HG03354 (cell line): ENCODE measurements at regions not wholly inside any gene's neighbourhood (a gene's known extent, or its start where the extent isn't known, plus 50 kb on each side); places are given as distances from the start of the nearest gene placed in this dataset.

Source experiments
- ATAC-seq: cut with Tn5 transposase; IDR thresholded peaks from one replicate; pipeline ENCODE4 v1.9.1; 2021; ENCODE audit warnings: mild to moderate bottlenecking; ENCODE audit not compliant: unreplicated experiment, poor library complexity, severe bottlenecking

DNA sequence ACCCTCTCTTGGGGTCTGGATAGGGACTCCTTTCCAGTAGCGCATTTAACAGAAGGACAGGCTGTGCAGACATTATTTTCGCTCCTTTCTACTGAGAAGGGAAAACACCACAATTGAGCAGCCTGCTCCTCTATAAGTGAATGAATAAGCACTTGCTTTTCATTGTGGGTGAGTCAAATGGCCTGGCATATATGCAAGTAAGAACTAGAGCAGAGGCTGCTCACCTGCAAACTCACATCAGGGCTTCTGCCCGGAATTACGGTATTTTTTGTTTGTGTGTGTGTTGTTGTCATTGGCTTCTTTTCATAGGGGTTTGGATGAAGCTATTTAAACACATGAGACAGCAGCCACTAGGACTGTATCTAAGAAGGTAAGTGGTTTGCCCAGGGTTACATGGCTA lies 200.1 kb upstream of the CAMK1G start:
- ATAC-seq: no peak

- ATAC-seq: no peak
Measured at GRCh38 chr1:209383907-209384709, 199.4 kb upstream of the CAMK1G start.

DNA sequence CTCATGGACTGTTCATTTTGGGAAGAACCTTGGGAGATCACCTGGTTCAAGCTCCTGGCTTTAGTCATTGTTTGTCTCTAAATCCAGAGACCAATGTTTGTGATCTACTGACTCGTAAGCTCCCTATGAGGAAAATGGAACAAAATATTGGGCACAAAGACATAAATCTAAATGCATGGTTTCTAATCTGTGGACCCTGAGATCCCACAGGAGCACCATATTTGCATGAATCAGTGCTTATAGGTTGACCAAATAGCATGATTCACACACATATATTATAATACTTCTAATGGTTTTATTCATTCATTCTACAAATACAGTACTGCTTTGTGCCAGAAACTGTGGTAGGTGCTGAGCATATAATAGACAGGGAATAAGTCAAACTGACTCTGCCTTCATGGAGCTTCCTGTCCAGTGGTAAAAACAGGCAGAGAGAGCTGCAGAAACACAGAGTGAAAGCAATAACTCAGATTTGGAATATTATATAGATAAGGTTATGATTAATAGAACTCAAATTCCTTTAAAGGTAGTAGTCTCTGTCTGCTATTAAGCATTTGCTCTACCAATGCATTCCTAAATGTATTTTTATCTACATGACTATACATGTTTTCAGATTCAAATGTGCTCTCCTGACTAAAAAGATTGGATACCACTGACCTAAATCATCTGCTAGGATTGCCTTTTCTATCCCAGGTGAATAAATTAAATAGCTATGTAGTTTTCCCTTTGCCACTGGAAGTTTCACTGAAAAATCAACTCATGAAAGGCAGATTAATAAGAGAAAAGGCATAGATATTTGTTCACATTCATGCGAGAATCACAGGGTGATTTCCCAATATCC lies 198.6 kb upstream of the CAMK1G start:
- no peak for ATAC-seq

- no peak for ATAC-seq
Measured at GRCh38 chr1:209386156-209386555, 197.4 kb upstream of the CAMK1G start.

DNA sequence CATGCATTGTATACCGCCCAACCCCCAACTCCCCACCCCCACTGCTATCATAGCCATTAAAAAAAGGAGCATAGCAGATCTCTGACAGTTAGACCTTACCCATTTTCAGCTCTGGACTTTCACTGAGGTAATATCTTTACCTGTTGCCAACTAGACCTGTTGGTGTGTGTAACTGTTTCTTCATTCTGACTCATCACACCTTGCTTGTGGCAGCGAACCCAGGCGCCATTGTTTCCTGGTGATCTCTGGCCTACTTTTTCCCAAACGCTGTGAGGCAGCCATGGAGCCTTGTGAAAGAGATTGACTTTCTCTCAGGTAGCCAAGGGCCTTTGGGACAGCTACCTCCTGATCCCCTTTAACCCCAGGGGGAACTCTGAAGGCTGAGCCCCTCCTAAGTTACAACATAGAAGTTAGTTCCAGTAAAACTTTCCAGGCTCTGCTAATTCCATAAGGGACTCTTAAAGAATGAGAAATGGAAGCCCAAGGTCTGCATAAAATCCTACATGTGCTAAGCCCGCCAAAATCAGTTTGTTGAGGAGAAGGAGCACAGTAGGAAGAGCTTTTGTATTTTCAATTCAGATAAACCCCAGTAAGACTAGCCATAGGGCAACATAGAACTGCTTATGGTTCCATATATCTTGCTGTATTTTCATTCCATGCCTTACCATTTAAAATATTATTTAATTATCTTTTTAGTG lies 196.1 kb upstream of the CAMK1G start:
- no peak for ATAC-seq

- no peak for ATAC-seq
Measured at GRCh38 chr1:209387969-209388329, 195.6 kb upstream of the CAMK1G start.

DNA sequence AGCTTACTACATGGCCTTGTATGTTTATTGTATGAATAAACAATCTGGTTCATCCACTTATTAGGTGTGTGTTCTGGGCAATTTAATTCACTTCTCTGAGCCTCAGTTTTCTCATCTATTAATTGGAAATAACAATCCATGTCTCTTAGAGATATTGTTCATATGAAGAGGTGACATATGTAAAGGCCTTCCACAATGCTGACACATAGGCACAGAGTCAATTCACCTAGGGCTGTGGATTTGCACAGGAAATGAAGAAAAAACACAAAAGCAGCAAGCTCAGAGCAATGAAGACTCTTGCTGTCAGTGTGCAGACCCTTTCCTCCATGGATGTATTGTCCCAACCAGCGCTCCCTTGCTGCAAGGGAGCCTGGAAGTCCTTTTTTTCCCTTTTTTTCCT lies 195.2 kb upstream of the CAMK1G start:
- no peak for ATAC-seq

DNA sequence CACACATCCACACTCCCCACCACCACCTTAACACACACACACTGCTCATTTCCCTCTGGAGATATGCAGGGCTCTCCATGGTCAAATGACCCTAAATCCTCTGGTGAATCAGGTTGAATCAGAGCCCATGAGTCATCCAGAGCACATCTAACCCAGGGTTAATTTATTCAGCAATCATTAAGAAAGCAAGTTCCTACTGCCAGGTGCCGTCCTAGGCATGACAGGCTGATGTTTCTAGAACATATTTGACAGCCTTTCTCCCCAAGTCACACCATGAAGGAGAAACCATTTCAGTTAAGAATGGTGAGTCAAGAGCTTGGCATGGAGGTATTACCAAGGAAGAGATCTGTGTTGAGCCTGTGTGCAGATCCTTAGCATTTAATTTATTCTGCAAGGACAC lies 194.3 kb upstream of the CAMK1G start:
- ATAC-seq: no peak

- ATAC-seq: no peak
Measured at GRCh38 chr1:209389975-209390374, 193.5 kb upstream of the CAMK1G start.

GRCh38 chr1:209390764-209391163 lies 192.8 kb upstream of the CAMK1G start:
- ATAC-seq: no peak

DNA sequence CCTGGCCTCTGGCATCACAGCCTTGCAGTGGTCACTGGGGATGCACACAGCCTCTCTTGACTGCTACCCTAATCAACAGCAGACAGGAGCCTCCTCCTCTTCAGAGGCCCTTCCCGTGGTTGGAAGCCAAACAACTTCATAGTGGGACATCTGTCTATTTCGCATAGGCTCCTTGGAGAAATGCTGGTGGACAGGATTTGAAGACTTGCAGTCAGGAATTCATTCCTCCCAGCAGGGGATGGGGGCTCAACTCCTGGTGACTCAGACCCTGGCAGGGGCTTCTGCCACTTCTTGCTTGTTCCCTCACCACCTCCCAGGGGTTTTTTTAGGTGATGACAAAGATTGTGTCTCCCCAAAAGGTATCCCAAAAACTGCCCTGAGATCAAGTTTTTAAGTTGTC lies 191.7 kb upstream of the CAMK1G start:
- ATAC-seq: no peak

DNA sequence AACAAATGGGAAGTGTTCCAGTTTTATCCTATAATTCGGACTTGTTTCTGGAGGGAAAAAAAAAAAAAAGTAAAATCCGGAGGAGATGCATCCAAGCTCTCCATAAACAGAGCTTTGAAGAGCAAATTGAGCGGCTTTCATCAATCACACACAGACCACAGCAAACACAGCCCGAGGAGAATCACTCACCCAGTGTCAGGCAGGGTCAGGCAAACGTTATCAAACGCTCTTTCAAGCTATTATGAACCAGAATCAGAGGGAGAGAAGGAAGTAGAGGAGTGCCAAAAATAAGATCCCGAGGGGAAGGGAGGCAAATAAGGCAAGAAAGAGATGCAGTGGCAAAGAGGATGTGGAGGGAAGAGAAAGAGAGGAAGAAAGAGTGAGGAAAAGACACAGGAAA lies 188.3 kb upstream of the CAMK1G start:
- ATAC-seq: no peak

- ATAC-seq: no peak
Measured at GRCh38 chr1:209397371-209397770, 186.1 kb upstream of the CAMK1G start.

- no peak for ATAC-seq
Measured at GRCh38 chr1:209397910-209398309, 185.6 kb upstream of the CAMK1G start.

DNA sequence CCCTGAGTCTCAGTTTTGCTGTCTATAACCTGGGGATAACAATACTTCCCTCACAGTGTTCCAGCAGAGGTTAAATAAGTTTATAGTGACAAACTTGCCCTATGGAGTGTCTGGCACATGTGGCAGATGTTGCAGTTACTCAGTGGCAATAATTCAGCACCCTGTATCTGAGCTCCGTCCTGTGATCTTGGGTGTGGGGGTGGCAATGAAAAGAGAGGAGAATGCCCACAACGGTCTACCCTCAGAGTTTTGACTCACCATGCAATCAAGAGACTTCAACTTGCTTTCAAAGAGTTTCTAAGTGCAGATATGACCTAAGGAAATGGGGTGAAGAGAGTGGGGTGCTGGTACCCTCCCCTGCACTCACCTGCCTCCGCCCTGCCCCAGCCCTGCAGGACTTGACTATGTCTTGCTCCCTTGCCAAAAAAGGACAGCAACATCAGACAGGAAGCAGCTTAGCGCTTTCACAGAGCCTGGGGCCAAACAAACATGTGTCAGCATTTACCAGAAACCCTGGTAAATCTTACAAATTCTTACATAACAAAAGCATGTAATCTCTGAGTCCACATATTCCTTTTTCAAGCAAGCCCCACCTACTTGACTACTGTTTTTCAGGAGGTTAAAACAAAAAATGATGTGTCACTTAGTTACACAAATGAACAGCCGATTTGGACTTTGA lies 185.1 kb upstream of the CAMK1G start:
- no peak for ATAC-seq

GRCh38 chr1:209399800-209400199 lies 183.7 kb upstream of the CAMK1G start:
- ATAC-seq: no peak

DNA sequence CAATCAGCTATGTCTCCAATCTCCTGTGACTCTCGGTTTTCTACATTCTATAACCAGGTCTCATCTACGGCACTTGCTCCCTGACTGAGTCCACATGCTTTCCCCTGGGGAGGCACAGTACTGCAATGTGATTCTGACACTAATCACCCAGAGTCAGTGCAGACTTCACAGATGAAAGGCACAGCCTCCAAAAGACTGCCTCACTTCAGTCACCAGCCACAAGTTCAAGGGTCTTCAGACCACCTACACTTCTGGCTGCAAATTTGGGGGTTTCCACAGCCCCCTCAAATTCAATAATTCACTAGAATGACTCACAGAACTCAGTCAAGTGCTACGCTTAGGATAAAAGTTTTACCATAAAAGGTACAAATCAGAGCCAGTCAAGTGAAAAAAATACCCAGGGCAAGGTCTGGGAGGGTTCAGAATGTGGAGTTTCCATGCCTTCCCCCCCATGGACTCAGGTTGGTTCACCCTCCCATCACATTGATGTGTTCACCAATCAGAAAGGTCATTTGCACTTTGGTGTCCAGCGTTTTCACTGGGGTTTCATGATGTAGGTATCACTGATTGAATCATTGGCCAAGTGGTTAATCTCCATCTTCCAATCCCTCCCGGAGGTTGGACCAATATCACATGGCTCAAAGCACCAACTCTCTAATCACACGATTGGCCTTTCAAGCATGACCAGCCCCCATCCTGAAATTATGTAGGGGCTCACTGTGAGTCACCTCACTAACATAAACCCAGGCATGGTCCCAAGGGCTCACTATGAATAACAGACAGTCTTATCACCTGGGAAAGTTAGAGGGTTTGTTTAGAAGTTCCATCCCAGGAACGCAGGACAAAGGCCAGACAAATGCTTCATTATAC lies 182.9 kb upstream of the CAMK1G start:
- ATAC-seq: no peak

- ATAC-seq: no peak
Measured at GRCh38 chr1:209402697-209403096, 180.8 kb upstream of the CAMK1G start.

GRCh38 chr1:209403921-209404320 lies 179.6 kb upstream of the CAMK1G start:
- ATAC-seq: no peak
